Retinal pigment epithelial cell (primary cell): ENCODE measurements at regions not wholly inside any gene's neighbourhood (a gene's known extent, or its start where the extent isn't known, plus 50 kb on each side); places are given as distances from the start of the nearest gene placed in this dataset.

Experiments
- DNase-seq: peaks from one replicate; pipeline ENCODE4 v3.0.0-alpha.2; 2010; ENCODE audit warnings: low read depth
- H3K4me3 ChIP-seq: 2 replicates; pipeline ENCODE4 v1.5.1; 2011; ENCODE audit warnings: mild to moderate bottlenecking, low read length, control low read depth, moderate library complexity
- TF ChIP-seq, protein P1 (sequence below): conservative IDR thresholded peaks from 2 replicates; pipeline ENCODE4 v1.5.1; 2011; ENCODE audit warnings: low read depth, low read length, control low read depth, inconsistent platforms

GRCh38 chr2:66127656-66128055 lies 307.3 kb upstream of the MEIS1 start:
- no peak overlapping the region for H3K4me3 ChIP-seq
- TF ChIP-seq, protein P1, sequence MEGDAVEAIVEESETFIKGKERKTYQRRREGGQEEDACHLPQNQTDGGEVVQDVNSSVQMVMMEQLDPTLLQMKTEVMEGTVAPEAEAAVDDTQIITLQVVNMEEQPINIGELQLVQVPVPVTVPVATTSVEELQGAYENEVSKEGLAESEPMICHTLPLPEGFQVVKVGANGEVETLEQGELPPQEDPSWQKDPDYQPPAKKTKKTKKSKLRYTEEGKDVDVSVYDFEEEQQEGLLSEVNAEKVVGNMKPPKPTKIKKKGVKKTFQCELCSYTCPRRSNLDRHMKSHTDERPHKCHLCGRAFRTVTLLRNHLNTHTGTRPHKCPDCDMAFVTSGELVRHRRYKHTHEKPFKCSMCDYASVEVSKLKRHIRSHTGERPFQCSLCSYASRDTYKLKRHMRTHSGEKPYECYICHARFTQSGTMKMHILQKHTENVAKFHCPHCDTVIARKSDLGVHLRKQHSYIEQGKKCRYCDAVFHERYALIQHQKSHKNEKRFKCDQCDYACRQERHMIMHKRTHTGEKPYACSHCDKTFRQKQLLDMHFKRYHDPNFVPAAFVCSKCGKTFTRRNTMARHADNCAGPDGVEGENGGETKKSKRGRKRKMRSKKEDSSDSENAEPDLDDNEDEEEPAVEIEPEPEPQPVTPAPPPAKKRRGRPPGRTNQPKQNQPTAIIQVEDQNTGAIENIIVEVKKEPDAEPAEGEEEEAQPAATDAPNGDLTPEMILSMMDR: no peak
- no peak for DNase-seq

DNA sequence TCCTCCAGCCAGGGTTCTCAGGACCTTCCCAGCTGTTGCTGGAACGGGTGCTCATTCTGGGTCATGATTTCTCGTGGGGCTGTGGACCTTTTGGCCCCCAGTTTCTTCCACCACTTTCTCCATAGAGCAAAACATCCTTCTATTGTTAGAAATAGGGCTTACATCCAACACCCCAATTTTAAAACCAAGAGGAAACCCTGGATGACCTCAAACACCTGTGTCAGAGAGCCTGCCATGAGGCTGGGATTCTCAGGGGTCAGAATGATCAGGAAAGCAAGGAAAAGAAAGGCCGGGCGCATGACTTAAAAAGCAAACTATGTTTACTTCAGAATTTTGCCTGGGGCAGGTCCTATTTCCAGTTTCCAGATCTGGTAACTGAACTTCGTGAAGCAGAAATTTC lies 307.9 kb upstream of the MEIS1 start:
- TF ChIP-seq, protein P1: no peak
- no peak overlapping the region for H3K4me3 ChIP-seq
- DNase-seq: no peak

- TF ChIP-seq, protein P1: no peak
- no peak for DNase-seq
- no peak overlapping the region for H3K4me3 ChIP-seq
These were observed 309.0 kb upstream of the MEIS1 start for GRCh38 chr2:66125951-66126350.

DNA sequence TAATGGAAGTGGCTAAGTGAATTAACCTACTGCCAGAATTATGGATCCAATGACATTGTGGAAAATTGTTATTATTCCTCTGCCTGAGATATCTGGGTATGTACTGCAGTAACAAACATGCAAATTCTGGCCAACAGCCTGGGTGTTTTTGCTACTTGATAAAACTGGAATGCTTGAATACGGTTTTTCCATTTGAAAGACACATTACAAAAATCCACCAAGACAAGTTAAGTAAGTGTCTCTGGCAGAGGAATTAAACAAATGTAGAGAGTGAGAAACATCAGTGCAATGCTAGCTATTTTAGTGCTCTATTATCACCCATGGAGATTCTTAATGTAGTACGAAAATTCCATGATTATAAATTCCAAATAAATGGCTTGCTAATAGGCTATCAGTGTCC lies 312.4 kb upstream of the MEIS1 start:
- DNase-seq: no peak
- TF ChIP-seq, protein P1: no peak
- H3K4me3 ChIP-seq: no peak overlapping the region

DNA sequence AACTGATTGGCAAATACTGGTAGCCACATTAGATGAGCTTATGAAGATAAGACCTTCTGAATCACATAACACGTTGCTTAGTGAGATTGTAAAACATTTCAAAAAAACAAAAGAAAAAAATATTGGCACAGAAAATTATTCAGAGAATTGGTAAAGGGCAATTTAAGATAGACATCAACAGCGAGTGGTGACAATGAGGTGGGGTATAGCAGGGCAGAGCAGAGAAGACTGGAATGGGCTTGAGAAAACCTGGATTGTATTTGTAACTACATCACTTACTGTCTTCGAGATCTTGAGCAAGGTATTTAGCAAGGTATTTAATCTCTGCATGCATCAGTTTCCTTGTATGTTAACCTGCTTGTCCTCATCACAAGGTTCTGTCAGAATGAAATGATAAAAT lies 313.0 kb upstream of the MEIS1 start:
- TF ChIP-seq, protein P1: no peak
- H3K4me3 ChIP-seq: no peak overlapping the region
- DNase-seq: no peak

DNA sequence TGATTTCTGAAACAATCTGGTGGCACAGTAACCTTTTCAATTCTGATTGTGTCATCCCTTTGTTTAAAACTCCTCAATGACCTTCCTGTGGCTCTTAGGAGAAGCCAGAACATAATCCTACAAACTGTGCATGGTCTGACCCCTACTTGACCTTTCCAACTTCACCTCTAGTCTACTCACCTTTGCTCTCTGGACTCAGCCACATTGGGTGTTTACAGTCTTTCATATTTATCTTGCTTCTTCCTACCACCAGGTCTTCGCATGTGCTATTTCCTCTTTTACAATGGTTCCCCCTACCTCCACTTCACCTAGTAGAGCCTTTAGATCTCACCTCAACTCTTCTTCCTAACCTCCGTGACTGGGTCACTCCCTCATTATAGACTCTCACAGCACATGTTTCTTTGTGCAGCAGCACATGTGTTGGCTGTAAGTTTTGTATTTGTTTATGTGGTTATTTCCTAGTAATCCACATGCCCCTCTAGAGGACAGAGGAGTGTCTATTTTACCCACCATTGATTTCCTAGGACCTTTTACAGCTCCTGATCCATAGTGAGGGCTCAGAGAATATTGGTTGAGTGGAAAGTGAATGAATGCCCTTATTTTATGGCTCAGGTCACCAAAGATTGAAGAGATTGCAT lies 320.8 kb upstream of the MEIS1 start:
- no peak for DNase-seq
- TF ChIP-seq, protein P1: no peak

DNA sequence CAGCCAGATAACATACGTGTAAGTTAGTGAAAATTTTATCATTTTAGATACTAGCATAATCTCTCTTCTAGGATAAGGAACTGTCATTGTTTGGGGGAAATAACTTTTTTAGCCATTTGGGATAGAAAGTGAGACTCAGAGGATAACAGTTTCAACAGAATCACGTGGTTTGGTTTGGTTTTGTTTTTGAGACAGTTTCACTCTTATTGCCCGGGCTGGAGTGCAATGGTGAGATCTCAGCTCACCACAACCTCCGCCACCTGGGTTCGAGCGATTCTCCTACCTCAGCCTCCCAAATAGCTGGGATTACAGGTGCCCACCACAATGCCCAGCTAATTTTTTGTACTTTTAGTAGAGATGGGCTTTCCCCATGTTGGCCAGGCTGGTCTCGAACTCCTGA lies 323.2 kb upstream of the MEIS1 start:
- H3K4me3 ChIP-seq: no peak overlapping the region
- DNase-seq: no peak
- TF ChIP-seq, protein P1: no peak

More for the DNA sequence above, 320.8 kb upstream of the MEIS1 start:
- no peak overlapping the region for H3K4me3 ChIP-seq
